Activated CD4-positive, alpha-beta T cell treated with anti-CD3 and anti-CD28 coated beads, Interleukin-10, Interleukin-2, amounts not matched to agents 100 ng/mL and 50 ng/mL, durations not matched to agents 16 hours and 8 hours (primary cell): ENCODE measurements at regions not wholly inside any gene's neighbourhood (a gene's known extent, or its start where the extent isn't known, plus 50 kb on each side); places are given as distances from the start of the nearest gene placed in this dataset.
A peak's percentile ranks its signal among the peaks of the same experiment; 100 is the strongest.
"Not testable (repeated sequence)": the region's sequence is repeated elsewhere in the genome, so short reads cannot be mapped to it uniquely, and the experiment has no call there.

Experiments
- DNase-seq: peaks from one replicate; pipeline ENCODE4 v3.0.0-alpha.2; 2020

DNA sequence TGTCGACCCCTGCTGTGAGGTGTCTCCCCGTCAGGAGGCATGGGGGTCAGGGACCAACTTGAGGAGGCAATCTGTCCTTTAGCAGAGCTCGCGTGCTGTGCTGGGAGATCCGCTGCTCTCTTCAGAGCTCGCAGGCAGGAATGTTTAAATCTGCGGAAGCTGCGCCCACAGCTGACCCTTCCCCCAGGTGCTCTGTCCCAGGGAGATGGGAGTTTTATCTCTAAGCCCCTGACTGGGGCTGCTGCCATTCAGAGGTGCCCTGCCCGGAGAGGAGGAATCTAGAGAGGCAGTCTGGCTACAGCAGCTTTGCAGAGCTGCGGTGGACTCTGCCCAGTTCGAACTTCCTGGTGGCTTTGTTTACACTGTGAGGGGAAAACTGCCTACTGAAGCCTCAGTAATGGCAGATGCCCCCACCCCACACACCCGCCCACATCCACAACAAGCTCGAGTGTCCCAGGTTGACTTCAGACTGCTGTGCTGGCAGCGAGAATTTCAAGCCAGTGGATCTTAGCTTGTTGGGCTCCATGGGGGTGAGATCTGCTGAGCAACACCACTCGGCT is 133.1 kb downstream of the CENPC start:
- not testable (repeated sequence) for DNase-seq

DNA sequence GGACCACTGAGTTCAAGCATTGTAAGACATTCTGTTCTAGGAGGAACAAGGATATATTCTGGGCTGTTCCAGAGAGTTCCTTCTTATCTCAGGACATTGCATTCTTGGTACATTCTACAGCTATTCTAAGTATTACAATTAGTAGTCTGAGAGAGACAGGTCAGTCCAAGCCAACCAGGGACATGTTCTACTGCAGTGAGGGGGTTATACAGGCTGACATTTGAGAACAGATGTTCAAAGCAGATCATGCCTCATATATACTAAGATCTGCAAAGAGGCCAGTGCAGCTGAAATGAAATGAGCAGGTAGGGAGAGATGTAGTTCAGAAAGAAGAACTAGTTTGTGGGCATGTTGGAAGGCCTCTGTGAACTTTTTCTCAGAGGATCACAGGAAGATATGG is 142.0 kb downstream of the CENPC start:
- no peak for DNase-seq

DNA sequence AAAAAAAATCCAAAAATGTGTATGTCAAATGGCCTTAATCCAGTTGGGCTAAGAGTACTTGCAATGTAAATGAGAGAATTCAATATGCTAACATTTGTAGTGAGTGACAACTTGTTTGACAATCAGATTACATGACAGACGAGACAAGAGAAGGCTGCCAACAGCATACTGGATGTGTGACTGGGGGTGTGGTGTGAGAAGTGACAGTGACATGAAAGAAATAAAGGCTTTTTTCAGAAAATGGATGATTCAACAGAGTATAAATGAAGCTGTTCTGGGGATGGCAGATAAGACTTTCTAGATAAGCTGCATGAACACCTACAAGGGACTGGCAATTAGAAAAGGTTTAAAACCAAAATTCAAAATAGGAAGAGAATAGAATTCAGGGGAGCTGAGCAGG is 143.4 kb downstream of the CENPC start:
- DNase-seq, result no peak

DNA sequence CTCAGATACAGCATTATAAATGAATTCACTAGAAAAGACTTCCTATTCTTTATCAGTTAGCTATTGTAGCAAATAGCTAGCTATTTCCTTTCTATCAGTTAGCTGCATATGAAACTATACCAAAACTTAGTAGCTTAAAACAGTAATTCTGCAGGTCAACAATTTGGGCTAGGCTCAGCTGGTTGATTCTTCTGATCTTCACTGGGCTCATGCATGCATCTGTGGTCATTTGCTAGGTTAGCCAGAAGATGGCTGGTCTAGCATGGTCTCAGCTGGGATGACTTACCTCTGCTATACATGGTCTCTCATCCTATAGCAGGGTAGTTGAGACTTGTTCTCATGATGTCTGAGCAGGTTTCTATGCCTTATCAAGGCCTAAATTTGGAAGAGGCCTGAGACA is 147.4 kb downstream of the CENPC start:
- DNase-seq, result no peak

DNA sequence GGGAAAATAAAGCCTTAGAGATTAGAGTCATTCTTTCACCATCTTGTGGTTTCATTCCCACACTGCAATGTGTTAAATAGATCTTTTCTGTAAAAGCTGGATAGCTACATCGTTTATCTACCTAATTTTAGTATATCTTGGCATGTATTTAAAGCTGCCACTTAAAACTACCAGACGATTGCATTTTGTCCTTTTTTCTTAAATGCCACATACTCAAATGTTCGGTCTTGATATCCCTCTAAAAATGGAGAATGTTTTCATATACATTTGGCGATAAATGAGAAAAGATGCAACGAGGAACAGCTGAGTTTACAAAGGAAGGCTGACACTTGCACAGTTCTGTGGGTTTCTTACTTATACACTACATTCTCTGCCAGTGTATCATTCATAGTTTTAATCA is 148.3 kb downstream of the CENPC start:
- no peak for DNase-seq

DNA sequence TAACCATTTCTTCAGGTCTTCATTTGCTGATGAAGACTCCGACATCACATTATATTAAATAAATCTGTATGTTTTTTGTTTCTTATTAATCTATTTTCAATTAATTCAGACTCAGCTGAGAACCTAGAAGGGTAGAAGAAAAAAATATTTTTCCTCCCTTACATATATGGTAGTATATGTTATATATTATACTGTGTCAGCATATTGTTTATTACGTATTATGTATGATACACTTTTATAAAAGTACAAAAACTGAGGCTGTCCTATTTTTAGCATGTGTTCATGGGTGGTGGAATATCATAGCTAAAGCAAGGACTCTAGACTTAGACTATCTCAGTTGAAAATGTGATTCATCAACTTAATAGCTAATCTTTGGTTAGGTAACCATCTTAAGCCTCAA is 149.3 kb downstream of the CENPC start:
- no peak for DNase-seq

DNA sequence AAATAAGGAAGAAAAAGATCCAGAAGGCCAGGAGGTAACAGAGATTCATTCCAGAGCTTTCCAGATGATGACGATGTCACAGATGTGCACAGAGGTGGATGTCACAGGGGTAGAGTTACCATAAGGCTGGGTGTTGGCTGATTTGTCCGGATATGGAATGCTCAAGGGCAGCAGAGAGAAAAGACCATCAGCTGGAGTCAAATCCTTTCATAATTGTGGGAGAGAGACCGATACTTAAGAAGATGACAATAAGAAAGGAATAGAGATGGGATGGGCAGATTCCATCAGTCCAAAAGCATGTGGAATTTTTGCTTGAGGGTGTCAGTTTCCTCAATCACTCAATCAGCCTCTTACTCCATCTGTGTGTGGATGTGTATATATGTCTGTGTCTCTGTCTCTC is 150.4 kb downstream of the CENPC start:
- DNase-seq, result no peak

DNA sequence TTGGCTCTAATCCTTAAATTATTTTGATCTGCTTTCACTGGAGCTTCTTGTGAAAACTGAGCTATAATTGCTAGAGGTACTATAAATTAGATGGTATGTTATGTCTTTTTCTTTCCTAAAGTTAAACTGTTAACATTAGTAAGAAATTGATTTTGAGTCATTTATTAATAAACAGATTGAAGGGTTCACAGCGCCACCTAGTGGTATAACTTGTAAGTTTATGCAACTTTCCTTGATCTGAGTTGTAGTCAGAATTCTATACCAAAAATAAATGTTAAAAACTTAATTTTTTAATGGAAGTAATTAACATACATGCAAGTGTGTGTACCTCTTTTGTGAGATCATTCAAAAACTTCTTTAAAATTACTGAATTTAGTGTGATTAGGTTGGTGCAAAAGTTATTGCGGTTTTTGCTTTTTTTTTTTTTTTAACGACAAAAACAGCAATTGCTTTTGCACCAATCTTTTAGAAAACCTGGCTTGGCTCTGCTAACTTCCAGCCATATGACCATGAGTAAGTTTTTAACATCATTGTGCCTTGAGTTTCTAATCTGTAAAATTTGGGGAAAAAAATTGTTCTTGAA is 151.5 kb downstream of the CENPC start:
- peak; percentile 41 for DNase-seq

DNA sequence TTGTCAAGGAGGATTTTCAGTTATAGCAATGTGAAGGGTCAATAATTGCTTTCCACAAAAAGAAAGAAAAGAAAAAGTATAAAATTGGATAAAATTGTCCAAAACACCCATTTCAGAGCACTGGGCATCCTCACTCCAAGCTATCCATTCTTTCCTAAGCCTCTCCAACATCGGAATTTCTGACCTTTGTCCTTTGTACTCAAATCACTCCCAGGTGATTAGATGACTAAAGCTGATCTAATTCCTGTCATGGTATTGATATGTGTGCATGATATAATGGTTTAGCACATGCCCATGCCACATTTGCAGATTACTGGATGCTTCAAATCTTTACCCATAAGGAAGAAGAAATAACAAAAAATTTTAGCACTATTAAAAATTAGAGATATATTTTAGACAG is 152.3 kb downstream of the CENPC start:
- DNase-seq, result no peak

DNA sequence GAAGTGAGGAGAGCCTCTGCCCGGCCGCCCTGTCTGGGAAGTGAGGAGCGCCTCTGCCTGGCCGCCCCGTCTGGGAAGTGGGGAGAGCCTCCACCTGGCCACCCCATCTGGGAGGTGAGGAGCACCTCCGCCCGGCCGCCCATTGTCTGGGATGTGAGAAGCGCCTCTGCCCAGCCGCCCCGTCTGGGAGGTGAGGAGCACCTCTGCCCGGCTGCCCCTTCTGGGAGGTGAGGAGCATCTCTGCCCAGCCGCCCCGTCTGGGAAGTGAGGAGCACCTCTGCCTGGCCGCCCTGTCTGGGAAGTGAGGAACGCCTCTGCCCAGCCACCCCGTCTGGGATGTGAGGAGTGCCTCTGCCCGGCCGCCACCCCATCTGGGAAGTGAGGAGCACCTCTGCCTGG is 163.9 kb downstream of the CENPC start:
- DNase-seq, result not testable (repeated sequence)

DNA sequence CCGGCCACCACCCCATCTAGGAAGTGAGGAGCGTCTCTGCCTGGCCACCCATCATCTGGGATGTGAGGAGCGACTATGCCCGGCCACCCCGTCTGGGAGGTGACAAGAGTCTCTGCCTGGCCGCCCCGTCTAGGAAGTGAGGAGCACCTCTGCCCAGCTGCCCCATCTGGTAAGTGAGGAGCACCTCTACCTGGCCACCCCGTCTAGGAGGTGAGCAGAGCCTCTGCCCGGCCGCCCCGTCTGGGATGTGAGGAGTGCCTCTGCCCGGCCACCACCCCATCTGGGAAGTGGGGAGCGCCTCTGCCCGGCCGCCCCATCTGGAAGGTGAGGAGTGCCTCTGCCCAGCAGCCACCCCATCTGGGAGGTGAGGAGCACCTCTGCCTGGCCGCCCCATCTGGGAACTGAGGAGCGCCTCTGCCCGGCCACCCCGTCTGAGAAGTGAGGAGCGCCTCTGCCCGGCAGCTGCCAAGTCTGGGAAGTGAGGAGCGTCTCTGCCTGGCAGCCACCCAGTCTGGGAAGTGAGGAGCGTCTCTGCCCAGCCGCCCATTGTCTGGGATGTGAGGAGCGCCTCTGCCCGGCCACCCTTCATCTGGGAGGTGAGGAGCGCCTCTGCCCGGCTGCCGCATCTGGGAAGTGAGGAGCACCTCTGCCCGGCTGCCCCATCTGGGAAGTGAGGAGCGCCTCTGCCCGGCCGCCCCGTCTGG is 164.4 kb downstream of the CENPC start:
- not testable (repeated sequence) for DNase-seq

DNA sequence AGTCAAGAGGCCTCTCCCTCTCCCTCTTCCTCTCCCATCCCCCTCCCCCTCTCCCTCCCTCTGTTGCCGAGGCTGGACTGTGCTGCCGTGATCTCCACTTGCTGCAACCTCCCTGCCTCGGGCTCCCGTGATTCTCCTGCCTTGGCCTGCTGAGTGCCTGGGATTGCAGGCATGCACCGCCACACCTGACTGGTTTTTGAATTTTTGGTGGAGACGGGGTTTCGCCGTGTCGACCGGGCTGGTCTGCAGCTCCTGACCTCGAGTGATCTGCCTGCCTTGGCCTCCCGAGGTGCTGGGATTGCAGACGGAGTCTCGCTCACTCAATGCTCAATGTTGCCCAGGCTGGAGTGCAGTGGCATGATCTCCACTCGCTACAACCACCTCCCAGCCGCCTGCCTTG is 165.1 kb downstream of the CENPC start:
- DNase-seq, result no peak

DNA sequence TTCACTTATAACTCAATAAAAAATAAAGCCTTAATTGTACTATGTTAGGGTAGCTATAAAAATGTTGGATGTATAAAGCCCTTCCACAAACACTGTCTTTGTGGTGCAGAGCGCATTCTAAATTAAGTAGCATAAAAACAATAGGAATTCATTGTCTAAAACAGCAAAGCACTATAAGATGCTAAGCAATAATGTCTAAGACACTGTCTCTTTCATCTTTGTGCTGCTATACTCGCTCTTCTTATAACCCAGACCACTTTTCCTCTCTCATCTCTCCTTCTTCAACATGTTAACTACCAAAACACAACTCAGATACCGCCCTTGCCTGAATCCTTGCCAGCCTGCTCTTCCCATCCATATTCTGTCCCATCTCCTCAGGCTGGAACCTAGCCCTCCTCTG is 170.0 kb downstream of the CENPC start:
- DNase-seq, result no peak

DNA sequence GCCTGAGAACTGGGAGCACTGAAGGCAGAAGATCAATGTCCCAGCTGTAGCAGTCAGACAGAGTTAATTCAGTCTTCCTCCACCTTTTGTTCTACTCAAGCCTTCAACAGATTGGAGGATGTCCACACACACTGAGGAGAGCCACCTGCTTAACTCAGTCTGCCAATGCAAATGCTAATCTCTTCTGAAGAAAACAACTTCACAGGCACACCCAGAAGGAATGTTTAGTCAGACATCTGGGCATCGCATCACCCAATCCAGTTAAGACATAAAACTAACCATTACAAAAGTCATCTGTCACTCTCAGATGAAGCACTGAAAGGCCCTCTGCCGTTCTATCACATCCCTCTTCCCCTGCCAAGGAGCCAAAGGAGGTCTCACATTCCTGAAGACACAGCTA is 173.7 kb downstream of the CENPC start:
- DNase-seq, result no peak

DNA sequence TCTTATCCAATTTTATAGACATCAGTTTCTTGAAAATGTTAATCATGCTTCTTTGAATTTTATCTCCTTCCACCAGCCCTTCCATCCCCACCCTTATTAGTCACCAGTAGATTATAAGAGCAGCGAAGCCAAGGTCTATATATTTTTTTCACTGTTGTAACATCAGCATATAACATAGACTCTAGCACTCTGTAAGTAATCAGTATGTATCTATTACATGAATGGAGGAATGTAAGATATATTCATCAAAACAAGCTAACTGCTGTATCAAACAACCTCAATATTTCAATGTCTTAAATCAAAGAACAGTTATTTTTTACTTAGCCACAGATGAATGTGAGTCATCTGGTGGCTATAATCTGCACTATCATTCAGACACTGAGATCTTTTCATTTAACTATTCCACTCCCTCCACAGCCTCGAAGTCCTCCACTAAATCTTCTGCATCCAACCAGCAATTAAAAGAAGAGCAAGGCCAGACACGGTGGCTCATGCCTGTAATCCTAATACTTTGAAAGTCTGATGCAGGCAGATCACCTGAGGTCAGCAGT is 178.9 kb downstream of the CENPC start:
- no peak for DNase-seq

DNA sequence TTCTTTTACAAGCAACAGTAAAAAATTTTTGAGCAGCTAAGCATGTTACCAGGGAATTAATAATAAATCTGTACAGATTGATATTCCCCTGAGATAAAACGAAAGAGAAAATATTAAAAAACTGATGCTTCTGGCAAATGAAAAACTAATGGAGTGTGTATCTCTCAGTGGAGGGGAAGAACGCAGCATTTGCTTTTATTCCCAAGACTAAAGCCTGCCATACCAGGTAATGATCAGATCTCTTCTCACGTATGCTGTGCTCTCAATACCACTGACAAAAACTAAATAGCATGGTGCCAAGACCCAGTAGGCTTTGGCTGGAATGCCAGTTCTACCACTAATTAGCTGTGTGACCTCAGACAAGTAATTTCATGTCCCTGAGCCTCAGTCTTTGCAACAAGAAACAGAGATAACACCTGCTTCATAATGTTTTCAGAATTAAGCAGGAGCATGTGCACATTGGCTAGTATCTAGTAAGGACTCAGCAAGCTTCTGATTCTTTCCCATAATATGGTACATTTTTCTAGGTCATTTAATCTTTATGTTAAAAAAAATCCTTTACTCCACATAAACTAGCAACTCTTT is 179.6 kb downstream of the CENPC start:
- no peak for DNase-seq

DNA sequence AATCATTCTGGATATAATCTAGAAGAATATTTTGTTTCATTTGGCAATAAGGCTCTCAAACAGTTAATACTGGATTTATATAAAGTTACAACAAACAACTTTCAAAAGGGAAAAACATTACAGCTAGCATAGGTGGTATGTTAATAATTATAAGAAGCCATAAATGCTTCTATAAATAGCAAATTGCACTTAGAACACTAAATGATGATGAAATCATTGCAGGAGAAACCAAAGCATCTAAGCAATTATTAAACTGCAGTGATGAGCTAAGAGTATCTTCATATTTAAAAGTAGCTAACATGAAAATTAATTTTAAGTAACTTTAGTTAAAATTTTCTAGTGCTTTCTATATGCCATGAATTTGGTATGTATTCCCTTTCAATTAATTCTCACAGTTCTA is 189.5 kb downstream of the CENPC start:
- DNase-seq, result no peak

DNA sequence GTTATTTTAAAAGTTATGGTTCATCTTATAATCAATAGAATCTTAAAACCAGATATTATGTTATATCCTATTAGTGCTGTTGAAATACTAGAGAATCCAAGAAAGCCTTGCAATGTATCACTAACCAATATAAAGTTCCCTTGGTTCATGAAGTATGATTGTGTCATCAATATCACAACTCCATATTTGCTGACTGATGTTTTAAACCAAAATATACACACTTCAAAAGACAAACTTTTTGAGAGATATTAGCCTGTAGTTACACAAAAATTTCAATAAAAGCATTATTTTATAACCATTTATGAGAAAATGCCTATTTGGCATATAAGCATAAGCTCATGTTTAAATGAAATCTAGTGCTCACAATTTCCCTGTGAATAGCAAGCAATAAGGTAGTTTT is 198.6 kb downstream of the CENPC start:
- no peak for DNase-seq

DNA sequence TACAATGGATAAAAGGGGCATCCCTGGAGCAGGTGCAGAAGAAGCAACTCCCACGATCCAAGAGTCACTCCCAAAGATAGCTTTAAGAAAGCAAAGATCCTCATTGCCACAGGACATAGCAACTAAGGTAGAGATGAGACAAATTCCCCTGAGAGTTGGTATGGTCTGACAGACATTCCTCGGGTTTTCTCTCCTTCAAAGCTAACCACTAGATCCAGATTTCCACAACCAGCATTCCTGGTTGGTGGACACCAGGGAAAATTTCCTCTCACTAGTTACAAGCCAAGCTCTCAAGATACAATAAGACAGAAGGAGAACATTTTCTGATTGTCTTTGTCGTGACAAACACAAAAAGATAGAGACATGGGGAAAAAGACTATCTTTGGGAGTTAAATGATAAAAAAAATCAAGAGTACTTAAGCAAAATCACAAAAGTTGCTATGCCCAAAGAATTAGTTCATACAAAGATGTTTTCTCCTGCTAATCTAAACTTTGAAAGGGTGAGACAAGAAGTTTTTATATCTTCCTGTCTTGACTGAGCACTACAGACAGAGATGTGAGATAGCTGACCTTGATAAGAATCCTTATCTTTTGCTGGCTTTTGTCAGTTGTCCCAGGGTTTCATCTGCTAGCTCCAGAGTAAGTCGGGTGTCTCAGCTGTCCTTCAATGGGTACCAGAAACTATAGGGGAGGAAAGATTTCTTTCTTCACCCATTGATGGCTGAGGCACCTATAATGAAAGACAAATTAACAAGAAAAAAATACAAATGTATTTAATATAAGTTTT is 200.5 kb downstream of the CENPC start:
- no peak for DNase-seq

DNA sequence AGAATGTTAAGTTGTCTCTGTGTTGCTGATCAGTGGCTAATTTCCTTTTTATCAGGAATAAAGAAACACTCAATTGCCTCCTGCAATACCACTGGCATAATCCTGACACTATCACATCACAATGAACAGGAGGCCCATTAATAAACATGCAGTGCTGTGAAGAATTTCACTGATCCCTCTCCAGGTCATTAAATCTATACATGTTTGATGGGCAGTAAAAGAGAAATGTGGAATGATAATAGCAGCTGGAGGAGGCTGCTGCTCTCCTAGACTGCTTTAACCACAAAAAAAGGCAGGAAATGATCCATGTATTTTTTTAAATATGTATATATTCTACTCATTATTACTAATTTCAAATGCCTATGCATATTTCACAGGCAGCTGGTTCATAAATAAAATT is 202.1 kb downstream of the CENPC start:
- DNase-seq, result no peak

DNA sequence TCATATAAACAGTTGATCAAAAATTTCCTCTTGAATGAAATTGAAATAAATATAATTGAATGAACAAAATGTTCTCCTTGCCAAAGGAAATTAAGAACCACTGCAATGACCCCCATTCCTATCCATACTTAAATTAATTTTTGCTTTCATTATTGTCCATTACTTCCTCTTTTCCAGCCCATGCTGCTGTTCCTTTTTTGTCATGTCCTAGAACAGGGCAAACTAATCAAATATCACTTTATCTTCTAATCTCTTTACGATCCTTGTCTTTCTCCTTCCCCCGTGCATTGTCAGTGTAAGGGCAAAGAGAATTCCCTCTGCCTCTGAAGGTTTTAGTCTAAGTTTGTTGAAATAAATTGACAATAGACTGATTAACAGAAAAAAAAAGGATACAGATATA is 203.0 kb downstream of the CENPC start:
- no peak for DNase-seq

DNA sequence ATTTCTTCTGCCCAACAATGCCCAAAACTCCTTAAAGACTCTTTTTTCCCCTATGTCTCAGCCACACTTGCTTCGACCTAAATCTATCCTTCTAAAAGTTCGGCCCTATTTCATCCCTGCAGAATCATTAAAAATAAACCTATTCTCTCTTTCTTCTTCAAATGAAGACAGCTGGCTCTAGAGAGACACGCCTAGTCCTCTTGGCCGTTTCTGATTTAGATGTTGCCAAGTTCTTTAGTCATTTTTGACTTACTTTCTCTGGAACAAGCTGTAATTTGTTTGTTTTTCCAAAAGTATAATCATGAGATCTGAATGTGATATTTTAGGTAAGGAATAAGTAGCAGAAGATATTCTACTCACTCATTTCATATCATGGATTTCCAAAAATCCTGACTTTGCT is 211.6 kb downstream of the CENPC start:
- no peak for DNase-seq

DNA sequence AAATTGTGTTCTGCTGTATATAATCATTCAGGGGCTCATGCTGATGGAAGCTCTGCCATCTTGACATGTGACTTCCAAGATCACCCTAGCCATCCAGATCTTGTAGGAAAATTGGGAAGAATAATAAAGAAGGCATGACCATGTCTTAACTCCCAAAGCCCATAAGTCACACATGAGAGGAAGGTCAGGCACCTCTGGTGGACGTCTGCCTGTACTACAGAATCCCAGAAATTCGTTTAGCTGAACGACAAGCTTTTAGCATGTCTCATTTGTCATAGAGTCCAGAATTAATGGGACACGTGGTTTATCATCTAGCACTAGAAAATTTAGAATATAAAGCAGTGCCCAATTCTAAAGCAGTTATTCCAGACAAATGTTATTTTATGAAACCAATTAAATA is 212.7 kb downstream of the CENPC start:
- peak; percentile 3 for DNase-seq
